ENCODE measurements at regions not wholly inside any gene's neighbourhood (a gene's known extent, or its start where the extent isn't known, plus 50 kb on each side); places are given as distances from the start of the nearest gene placed in this dataset.

GRCh38 chr5:74179179-74179578 lies 461.3 kb downstream of the ENC1 start:
- Histone ChIP-seq H3K4me1 (ENCODE audit: insufficient read depth, low read length) (no peaks in the 10 kb centered on the region), H3K4me3 (ENCODE audit: low read length) (no peak overlapping the region), H3K36me3 (ENCODE audit: low read depth, low read length) (no peaks in the 10 kb centered on the region), H3K9me3 (ENCODE audit: low read length) (no peaks in the 10 kb centered on the region), H3K9me2 (replicated peaks; ENCODE audit: low read length) (no peaks in the 10 kb centered on the region), H3F3A (ENCODE audit: low read length, unreplicated experiment) (no peaks in the 10 kb centered on the region), H3K27me3 (ENCODE audit: low read length) (no peaks in the 10 kb centered on the region), H3K27ac (ENCODE audit: low read length) (no peak overlapping the region), H2AFZ (ENCODE audit: low read length) (no peak overlapping the region), H3K9ac (ENCODE audit: low read length) (no peak overlapping the region), H3K4me2 (ENCODE audit: low read length) (no peak overlapping the region), H4K20me1 (ENCODE audit: low read length) (no peaks in the 10 kb centered on the region), H3K79me2 (ENCODE audit: low read length) (no peaks in the 10 kb centered on the region)
- ATAC-seq (no peak), DNase-seq (no peak)
- ChIA-PET CTCF (no interaction called here), POLR2A (ENCODE audit: unreplicated experiment) (no interaction called here)
- no peak for TF ChIP-seq EZH2 (IDR thresholded peaks at IDR 0.05; ENCODE audit: low read length, unreplicated experiment)
- TF ChIP-seq CTCF (conservative IDR thresholded peaks at IDR 0.05; ENCODE audit: low read depth, low read length), result no peak
- no peak for TF ChIP-seq EZH2phosphoT487 (IDR thresholded peaks at IDR 0.05; ENCODE audit: borderline replicate concordance, low read length)
- BruUV-seq (replicated peaks), result no TSS peak
- intact Hi-C loops (cut with micrococcal nuclease), result no loop called here

GRCh38 chr5:74177961-74178360 lies 462.6 kb downstream of the ENC1 start:
- H3K4me2 ChIP-seq (ENCODE audit: low read length), result no peak overlapping the region
- H3K79me2 ChIP-seq (ENCODE audit: low read length), result no peaks in the 10 kb centered on the region
- ATAC-seq (no peak), DNase-seq (no peak)
- no peaks in the 10 kb centered on the region for H3K9me2 ChIP-seq (replicated peaks; ENCODE audit: low read length)
- TF ChIP-seq EZH2phosphoT487 (IDR thresholded peaks at IDR 0.05; ENCODE audit: borderline replicate concordance, low read length) (no peak), CTCF (conservative IDR thresholded peaks at IDR 0.05; ENCODE audit: low read depth, low read length) (no peak), EZH2 (IDR thresholded peaks at IDR 0.05; ENCODE audit: low read length, unreplicated experiment) (no peak)
- intact Hi-C loops (cut with micrococcal nuclease), result no loop called here
- no peak overlapping the region for H3K4me3 ChIP-seq (ENCODE audit: low read length)
- no peak overlapping the region for H3K9ac ChIP-seq (ENCODE audit: low read length)
- no peaks in the 10 kb centered on the region for H3K27me3 ChIP-seq (ENCODE audit: low read length)
- no peaks in the 10 kb centered on the region for H3K9me3 ChIP-seq (ENCODE audit: low read length)
- H3F3A ChIP-seq (ENCODE audit: low read length, unreplicated experiment), result no peaks in the 10 kb centered on the region
- H4K20me1 ChIP-seq (ENCODE audit: low read length), result no peaks in the 10 kb centered on the region
- BruUV-seq (replicated peaks), result no TSS peak
- no peak overlapping the region for H2AFZ ChIP-seq (ENCODE audit: low read length)
- no peaks in the 10 kb centered on the region for H3K36me3 ChIP-seq (ENCODE audit: low read depth, low read length)
- ChIA-PET CTCF (no interaction called here), POLR2A (ENCODE audit: unreplicated experiment) (no interaction called here)
- H3K4me1 ChIP-seq (ENCODE audit: insufficient read depth, low read length), result no peaks in the 10 kb centered on the region
- H3K27ac ChIP-seq (ENCODE audit: low read length), result no peak overlapping the region

- Histone ChIP-seq H3K4me1 (ENCODE audit: insufficient read depth, low read length) (no peaks in the 10 kb centered on the region), H3F3A (ENCODE audit: low read length, unreplicated experiment) (no peaks in the 10 kb centered on the region), H3K79me2 (ENCODE audit: low read length) (no peaks in the 10 kb centered on the region), H3K9ac (ENCODE audit: low read length) (no peak overlapping the region), H3K4me3 (ENCODE audit: low read length) (no peak overlapping the region), H2AFZ (ENCODE audit: low read length) (no peak overlapping the region), H3K27me3 (ENCODE audit: low read length) (no peaks in the 10 kb centered on the region), H3K9me3 (ENCODE audit: low read length) (no peaks in the 10 kb centered on the region), H4K20me1 (ENCODE audit: low read length) (no peaks in the 10 kb centered on the region), H3K36me3 (ENCODE audit: low read depth, low read length) (no peaks in the 10 kb centered on the region), H3K4me2 (ENCODE audit: low read length) (no peak overlapping the region), H3K9me2 (replicated peaks; ENCODE audit: low read length) (no peaks in the 10 kb centered on the region), H3K27ac (ENCODE audit: low read length) (no peak overlapping the region)
- CTCF ChIA-PET, result no interaction called here
- BruUV-seq (replicated peaks), result no TSS peak
- TF ChIP-seq EZH2phosphoT487 (IDR thresholded peaks at IDR 0.05; ENCODE audit: borderline replicate concordance, low read length) (no peak), EZH2 (IDR thresholded peaks at IDR 0.05; ENCODE audit: low read length, unreplicated experiment) (no peak), CTCF (conservative IDR thresholded peaks at IDR 0.05; ENCODE audit: low read depth, low read length) (no peak)
- ATAC-seq (no peak), DNase-seq (no peak)
- intact Hi-C loops (cut with micrococcal nuclease), result no loop called here
- POLR2A ChIA-PET (ENCODE audit: unreplicated experiment), result no interaction called here
Observed at GRCh38 chr5:74174366-74174765, 466.2 kb downstream of the ENC1 start.
